Natural killer cell (primary cell): ENCODE measurements at regions not wholly inside any gene's neighbourhood (a gene's known extent, or its start where the extent isn't known, plus 50 kb on each side); places are given as distances from the start of the nearest gene placed in this dataset.
"Not testable (repeated sequence)": the region's sequence is repeated elsewhere in the genome, so short reads cannot be mapped to it uniquely, and the experiment has no call there.

ENCODE experiments used
- ATAC-seq, 3 donors: fragments of 150-1000 bp in 2 of 3; fragments of 200-7000 bp in 1 of 3; cut with Tn5 transposase; 1 replicate in 1 of 3; 2 replicates in 2 of 3; pipeline ENCODE4 v1.10.0; 2021; ENCODE audit warnings: mild to moderate bottlenecking in 2 of 3, moderate library complexity in 2 of 3
- DNase-seq, 2 donors: peaks; one replicate each; pipeline versions ENCODE4 v3.0.0 to v3.0.0-alpha.2; 2013 to 2021; ENCODE audit warnings: mixed read lengths in 1 of 2
- H3K27ac ChIP-seq: one replicate; pipeline ENCODE4 v1.5.1; 2013; ENCODE audit warnings: mild to moderate bottlenecking, low read length
- H3K27me3 ChIP-seq: one replicate; pipeline ENCODE4 v1.6.1; 2013; ENCODE audit warnings: low read length; ENCODE audit not compliant: control insufficient read depth, insufficient read depth
- H3K36me3 ChIP-seq: one replicate; pipeline ENCODE4 v1.6.1; 2013; ENCODE audit warnings: low read length; ENCODE audit not compliant: control insufficient read depth, insufficient read depth
- H3K4me1 ChIP-seq: one replicate; pipeline ENCODE4 v1.6.1; 2013; ENCODE audit warnings: low read length; ENCODE audit not compliant: control insufficient read depth, insufficient read depth
- H3K4me3 ChIP-seq: one replicate; pipeline ENCODE4 v1.5.1; 2013; ENCODE audit warnings: low read length
- H3K9me3 ChIP-seq: one replicate; pipeline ENCODE4 v1.6.1; 2013; ENCODE audit warnings: low read length; ENCODE audit not compliant: control insufficient read depth, insufficient read depth
- H3K27ac Mint-ChIP-seq, 2 donors: one replicate each; pipeline ENCODE4 v1.8.0; 2022; ENCODE audit warnings: mild to moderate bottlenecking in 2 of 2, mixed read lengths in 2 of 2, moderate library complexity in 1 of 2
- H3K27me3 Mint-ChIP-seq, 2 donors: one replicate each; pipeline ENCODE4 v1.8.0; 2022; ENCODE audit warnings: low read depth in 2 of 2, mixed read lengths in 2 of 2
- H3K36me3 Mint-ChIP-seq: one replicate; pipeline ENCODE4 v1.8.0; 2022; ENCODE audit warnings: mixed read lengths
- H3K4me1 Mint-ChIP-seq, 2 donors: one replicate each; pipeline ENCODE4 v1.8.0; 2022; ENCODE audit warnings: mixed read lengths in 2 of 2
- H3K4me3 Mint-ChIP-seq: one replicate; pipeline ENCODE4 v1.8.0; 2022; ENCODE audit warnings: mild to moderate bottlenecking, moderate library complexity, mixed read lengths
- H3K9me3 Mint-ChIP-seq, 2 donors: one replicate each; pipeline ENCODE4 v1.8.0; 2022; ENCODE audit warnings: mixed read lengths in 2 of 2
- CTCF ChIP-seq: fragments of 200-600 bp; IDR thresholded peaks from one replicate; pipeline ENCODE4 v1.8.0; 2022; ENCODE audit warnings: antibody characterized with exemption
- WGBS: methylation state at CpG from one replicate; pipeline ENCODE4 v1.1.7; 2013; ENCODE audit warnings: missing lambda C conversion rate; ENCODE audit not compliant: insufficient coverage; 5-methylcytosine and 5-hydroxymethylcytosine counted together
- intact Hi-C: fragments of 100-400 bp; cut with micrococcal nuclease; formaldehyde crosslinking; loops from one replicate; pipeline ENCODE4 v1.14.2; 2022

DNA sequence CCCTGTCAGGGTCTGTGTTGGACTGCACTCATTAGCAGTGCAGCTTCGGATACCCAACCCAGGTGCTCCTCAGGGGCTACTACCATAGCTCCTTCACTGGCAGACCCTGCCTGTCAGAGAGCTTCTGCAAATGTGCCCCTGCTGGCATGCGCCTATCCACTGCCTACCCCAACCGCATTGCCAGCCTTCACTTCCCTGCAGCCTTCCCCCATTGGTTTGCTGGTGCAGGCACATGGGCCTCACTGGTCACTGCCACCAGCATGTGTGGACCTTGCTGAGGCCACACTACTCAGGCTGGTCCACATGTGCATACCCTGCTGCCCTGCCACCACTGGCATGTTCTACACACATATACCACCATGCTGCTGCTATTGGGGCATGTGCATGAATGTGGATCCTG, 72.5 kb upstream of the MAGEH1 start:
- H3K36me3 ChIP-seq = no peaks in the 10 kb centered on the region
- no peak overlapping the region for H3K27ac ChIP-seq
- no peak overlapping the region for H3K27ac Mint-ChIP-seq
- H3K4me1 Mint-ChIP-seq = no peaks in the 10 kb centered on the region
- no peaks in the 10 kb centered on the region for H3K4me1 ChIP-seq
- H3K27me3 ChIP-seq = no peaks in the 10 kb centered on the region
- no peak overlapping the region for H3K4me3 ChIP-seq
- DNase-seq (no peak), ATAC-seq (no peak)
- peaks cover 11 to 26% of the 10 kb centered on the region in 2 donors for H3K27me3 Mint-ChIP-seq
- H3K4me3 Mint-ChIP-seq = no peak overlapping the region
- WGBS = 91% methylated on average over 3 of the region's 3 CpGs
- H3K36me3 Mint-ChIP-seq = no peaks in the 10 kb centered on the region
- H3K9me3 Mint-ChIP-seq = no peaks in the 10 kb centered on the region
- intact Hi-C loops = no loop called here
- H3K9me3 ChIP-seq = no peaks in the 10 kb centered on the region
- TF ChIP-seq CTCF = no peak

- H3K4me1 ChIP-seq = no peaks in the 10 kb centered on the region
- no peak for TF ChIP-seq CTCF
- DNase-seq (no peak), ATAC-seq (no peak)
- Mint-ChIP-seq H3K27ac (no peak overlapping the region), H3K4me3 (no peak overlapping the region), H3K36me3 (no peaks in the 10 kb centered on the region), H3K4me1 (no peaks in the 10 kb centered on the region), H3K27me3 (peaks cover 11 to 41% of the 10 kb centered on the region in 2 donors), H3K9me3 (no peaks in the 10 kb centered on the region)
- 86% methylated on average over 2 of the region's 3 CpGs for WGBS
- intact Hi-C loops = no loop called here
- H3K27me3 ChIP-seq = no peaks in the 10 kb centered on the region
- no peak overlapping the region for H3K4me3 ChIP-seq
- no peak overlapping the region for H3K27ac ChIP-seq
- H3K9me3 ChIP-seq = no peaks in the 10 kb centered on the region
- no peaks in the 10 kb centered on the region for H3K36me3 ChIP-seq
Measured at GRCh38 chrX:55389376-55389775, 62.6 kb upstream of the MAGEH1 start.

- H3K27ac ChIP-seq, H3K4me1 ChIP-seq, H3K36me3 ChIP-seq, H3K27me3 ChIP-seq, H3K9me3 ChIP-seq, H3K27ac Mint-ChIP-seq, H3K4me3 ChIP-seq, H3K9me3 Mint-ChIP-seq, H3K4me3 Mint-ChIP-seq, ATAC-seq, intact Hi-C loops, H3K36me3 Mint-ChIP-seq, H3K27me3 Mint-ChIP-seq, H3K4me1 Mint-ChIP-seq: not testable (repeated sequence)
- peak in 1 of 2 donors; percentile 34 for DNase-seq
- WGBS = 71% methylated on average over 4 of the region's 4 CpGs
Measured at GRCh38 chrX:55396836-55397235, 55.1 kb upstream of the MAGEH1 start.
